DMS153 treated with DMSO at 0.1 percent for 48 hours (cell line): ENCODE measurements at regions not wholly inside any gene's neighbourhood (a gene's known extent, or its start where the extent isn't known, plus 50 kb on each side); places are given as distances from the start of the nearest gene placed in this dataset.

Experiments
- DNase-seq: peaks from one replicate; lab custom pipeline; 2025; ENCODE audit not compliant: unreplicated experiment; lab: John Stamatoyannopoulos, UW

- DNase-seq = no peak
Measured at GRCh38 chr6:2563635-2564034, 187.1 kb downstream of the MYLK4 start.

- DNase-seq = no peak
Measured at GRCh38 chr6:2562721-2563451, 187.8 kb downstream of the MYLK4 start.

GRCh38 chr6:2560917-2561698, 189.6 kb downstream of the MYLK4 start:
- DNase-seq = no peak

- no peak for DNase-seq
Measured at GRCh38 chr6:2560140-2560818, 190.4 kb downstream of the MYLK4 start.

GRCh38 chr6:2558861-2559801, 191.6 kb downstream of the MYLK4 start:
- DNase-seq = no peak

- DNase-seq = no peak
Measured at GRCh38 chr6:2558098-2558680, 192.5 kb downstream of the MYLK4 start.

- no peak for DNase-seq
Measured at GRCh38 chr6:2557181-2557720, 193.5 kb downstream of the MYLK4 start.

- no peak for DNase-seq
Measured at GRCh38 chr6:2556761-2557160, 194.0 kb downstream of the MYLK4 start.

GRCh38 chr6:2554651-2555260, 196.0 kb downstream of the MYLK4 start:
- no peak for DNase-seq

GRCh38 chr6:2552526-2553154, 198.1 kb downstream of the MYLK4 start:
- no peak for DNase-seq

GRCh38 chr6:2551705-2552104, 199.0 kb downstream of the MYLK4 start:
- no peak for DNase-seq

- DNase-seq = no peak
Measured at GRCh38 chr6:2550247-2550646, 200.5 kb downstream of the MYLK4 start.

- no peak for DNase-seq
Measured at GRCh38 chr6:2549834-2550233, 200.9 kb downstream of the MYLK4 start.

GRCh38 chr6:2547355-2547754, 203.4 kb downstream of the MYLK4 start:
- DNase-seq = no peak

- no peak for DNase-seq
Measured at GRCh38 chr6:2546901-2547300, 203.8 kb downstream of the MYLK4 start.

- no peak for DNase-seq
Measured at GRCh38 chr6:2545383-2546038, 205.2 kb downstream of the MYLK4 start.

- no peak for DNase-seq
Measured at GRCh38 chr6:2543321-2543720, 207.4 kb downstream of the MYLK4 start.

GRCh38 chr6:2542858-2543218, 207.9 kb downstream of the MYLK4 start:
- DNase-seq = no peak
